ENCODE measurements at regions not wholly inside any gene's neighbourhood (a gene's known extent, or its start where the extent isn't known, plus 50 kb on each side); places are given as distances from the start of the nearest gene placed in this dataset.

DNA sequence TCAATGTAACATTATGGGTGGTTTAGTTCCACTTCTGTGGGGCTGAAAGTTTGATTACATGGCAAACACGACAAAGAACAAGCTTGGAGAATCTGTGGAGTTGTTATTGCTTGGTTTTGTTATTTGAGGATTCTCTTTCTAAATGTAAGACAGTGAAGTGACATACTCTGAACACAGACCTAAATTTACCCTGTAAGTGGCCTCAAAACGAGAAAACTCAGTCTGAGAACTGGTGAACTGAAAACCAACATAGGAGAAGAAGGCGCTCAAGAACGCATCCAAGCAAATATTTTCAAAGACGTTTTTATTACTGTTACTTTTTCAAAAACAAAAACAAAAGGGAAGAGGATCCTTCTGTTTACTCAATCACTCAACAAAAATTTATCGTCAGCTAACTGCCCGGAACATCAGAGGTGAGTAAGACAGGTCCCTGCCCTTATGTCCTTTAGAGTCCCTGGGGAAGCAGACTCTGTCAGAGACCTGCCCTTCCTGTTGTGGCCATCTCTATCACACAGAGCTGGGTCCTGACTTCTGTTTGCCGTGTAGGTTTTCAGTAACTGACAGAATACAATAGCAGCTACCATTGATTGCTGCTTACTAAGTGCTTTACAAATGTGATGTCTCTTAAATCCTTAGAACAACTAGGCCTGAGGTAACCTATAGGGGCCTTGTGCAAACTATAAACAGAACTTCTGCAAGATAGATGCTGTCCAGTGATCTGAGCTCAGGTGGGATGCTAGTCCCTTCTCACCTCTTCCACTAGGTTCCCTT is 79.3 kb upstream of the C12orf71 start:
- Histone ChIP-seq H3K27me3 (ENCODE audit: insufficient read depth, low read depth) (no peaks in the 10 kb centered on the region), H3K36me3 (ENCODE audit: low read depth) (no peaks in the 10 kb centered on the region), H2AFZ (peak overlapping the region; percentile 61), H3K79me2 (ENCODE audit: low read depth) (no peaks in the 10 kb centered on the region), H3K4me1 (replicated peaks; ENCODE audit: insufficient read depth) (peaks cover 9% of the 10 kb centered on the region), H3K9me2 (ENCODE audit: insufficient read depth) (no peaks in the 10 kb centered on the region), H4K20me1 (ENCODE audit: insufficient read depth) (no peaks in the 10 kb centered on the region), H3F3A (ENCODE audit: insufficient read depth, low read depth) (peaks cover 6% of the 10 kb centered on the region; the same call in 1 of the 2 replicates), H3K4me2 (no peak overlapping the region), H3K27ac (no peak overlapping the region), H3K4me3 (no peak overlapping the region), H3K9me3 (ENCODE audit: insufficient read depth, low read depth) (no peaks in the 10 kb centered on the region; the same call in 1 of the 2 replicates)
- ChIA-PET CTCF (interaction anchor here (0.6 kb wide), 1 partner anchor 1492 kb away, joined by 3 read pairs; no protein-coding TSS in a partner anchor), POLR2A (ENCODE audit: unreplicated experiment) (interaction anchor here (0.5 to 0.6 kb wide), 2 partner anchors 184 to 207 kb away, joined by 3 read pairs; no protein-coding TSS in a partner anchor)
- BruUV-seq (replicated peaks), result no TSS peak
- TF ChIP-seq EZH2 (IDR thresholded peaks at IDR 0.05; ENCODE audit: low read depth), result no peak
- TF ChIP-seq, protein P1, sequence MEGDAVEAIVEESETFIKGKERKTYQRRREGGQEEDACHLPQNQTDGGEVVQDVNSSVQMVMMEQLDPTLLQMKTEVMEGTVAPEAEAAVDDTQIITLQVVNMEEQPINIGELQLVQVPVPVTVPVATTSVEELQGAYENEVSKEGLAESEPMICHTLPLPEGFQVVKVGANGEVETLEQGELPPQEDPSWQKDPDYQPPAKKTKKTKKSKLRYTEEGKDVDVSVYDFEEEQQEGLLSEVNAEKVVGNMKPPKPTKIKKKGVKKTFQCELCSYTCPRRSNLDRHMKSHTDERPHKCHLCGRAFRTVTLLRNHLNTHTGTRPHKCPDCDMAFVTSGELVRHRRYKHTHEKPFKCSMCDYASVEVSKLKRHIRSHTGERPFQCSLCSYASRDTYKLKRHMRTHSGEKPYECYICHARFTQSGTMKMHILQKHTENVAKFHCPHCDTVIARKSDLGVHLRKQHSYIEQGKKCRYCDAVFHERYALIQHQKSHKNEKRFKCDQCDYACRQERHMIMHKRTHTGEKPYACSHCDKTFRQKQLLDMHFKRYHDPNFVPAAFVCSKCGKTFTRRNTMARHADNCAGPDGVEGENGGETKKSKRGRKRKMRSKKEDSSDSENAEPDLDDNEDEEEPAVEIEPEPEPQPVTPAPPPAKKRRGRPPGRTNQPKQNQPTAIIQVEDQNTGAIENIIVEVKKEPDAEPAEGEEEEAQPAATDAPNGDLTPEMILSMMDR (conservative IDR thresholded peaks at IDR 0.05), result no peak
- no peak for DNase-seq
- intact Hi-C loops (cut with micrococcal nuclease; ENCODE audit: unreplicated experiment), result no loop called here

DNA sequence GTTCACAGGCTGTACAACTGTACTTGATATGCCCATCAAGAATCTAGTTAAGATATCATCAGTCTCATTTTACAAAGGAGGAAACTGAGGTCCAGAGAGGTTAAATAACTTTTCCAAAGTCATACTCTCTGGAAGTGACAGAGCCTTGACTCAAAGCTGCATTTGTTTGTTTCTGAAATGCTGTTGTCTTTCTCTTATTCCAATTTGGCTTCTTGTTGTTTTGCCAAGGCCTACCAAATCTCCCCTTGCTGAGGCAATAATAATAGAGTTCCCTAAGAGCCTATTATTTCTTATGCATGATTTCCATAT is 79.8 kb upstream of the C12orf71 start:
- ChIA-PET CTCF (no interaction called here), POLR2A (ENCODE audit: unreplicated experiment) (interaction anchor here (0.5 to 0.6 kb wide), 2 partner anchors 184 to 207 kb away, joined by 3 read pairs; no protein-coding TSS in a partner anchor)
- no peaks in the 10 kb centered on the region for H4K20me1 ChIP-seq (ENCODE audit: insufficient read depth)
- BruUV-seq (replicated peaks), result no TSS peak
- H3K79me2 ChIP-seq (ENCODE audit: low read depth), result no peaks in the 10 kb centered on the region
- H3K9me2 ChIP-seq (ENCODE audit: insufficient read depth), result no peaks in the 10 kb centered on the region
- no peak overlapping the region for H3K4me2 ChIP-seq
- no peak for DNase-seq
- no peak for TF ChIP-seq EZH2 (IDR thresholded peaks at IDR 0.05; ENCODE audit: low read depth)
- TF ChIP-seq, protein P1 (conservative IDR thresholded peaks at IDR 0.05), result no peak
- H2AFZ ChIP-seq, result peak overlapping the region; percentile 61
- H3K9me3 ChIP-seq (ENCODE audit: insufficient read depth, low read depth), result no peaks in the 10 kb centered on the region; the same call in 1 of the 2 replicates
- no peaks in the 10 kb centered on the region for H3K27me3 ChIP-seq (ENCODE audit: insufficient read depth, low read depth)
- peaks cover 6% of the 10 kb centered on the region; the same call in 1 of the 2 replicates for H3F3A ChIP-seq (ENCODE audit: insufficient read depth, low read depth)
- intact Hi-C loops (cut with micrococcal nuclease; ENCODE audit: unreplicated experiment), result no loop called here
- H3K4me1 ChIP-seq (replicated peaks; ENCODE audit: insufficient read depth), result peaks cover 9% of the 10 kb centered on the region
- H3K27ac ChIP-seq, result no peak overlapping the region
- no peaks in the 10 kb centered on the region for H3K36me3 ChIP-seq (ENCODE audit: low read depth)
- no peak overlapping the region for H3K4me3 ChIP-seq

DNA sequence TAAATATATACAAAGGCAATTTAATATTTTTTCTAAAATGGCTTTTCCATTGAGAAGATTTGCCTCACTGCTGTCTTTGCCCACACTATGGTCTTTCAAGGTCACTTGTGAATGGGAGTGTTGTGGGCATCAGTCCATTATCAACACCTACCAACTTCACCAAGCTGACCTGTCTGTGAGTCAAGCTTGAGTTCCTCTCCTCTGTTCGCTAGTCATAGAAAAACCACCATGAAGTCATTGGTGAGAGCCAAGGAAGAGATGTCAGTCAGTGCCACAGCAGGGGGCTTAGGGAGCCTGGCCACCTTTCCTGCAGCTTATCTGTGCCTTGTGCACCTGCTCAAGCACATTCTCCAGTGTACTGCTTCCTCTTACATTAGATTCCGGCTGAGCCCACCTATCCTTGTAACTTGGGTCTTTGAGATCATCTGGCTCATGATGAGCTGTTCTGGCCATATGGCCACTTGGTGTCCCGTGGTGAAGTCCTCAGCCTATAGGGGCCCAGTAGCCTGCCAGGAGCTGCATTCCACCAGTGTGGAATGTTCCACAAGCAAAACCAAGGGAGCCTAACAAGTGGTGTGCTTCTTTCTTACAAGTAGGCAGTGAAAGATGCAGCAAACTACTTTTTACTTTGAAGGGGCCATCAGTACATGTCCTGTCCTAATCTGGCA is 80.8 kb upstream of the C12orf71 start:
- TF ChIP-seq, protein P1 (conservative IDR thresholded peaks at IDR 0.05), result no peak
- TF ChIP-seq EZH2 (IDR thresholded peaks at IDR 0.05; ENCODE audit: low read depth), result no peak
- POLR2A ChIA-PET (ENCODE audit: unreplicated experiment), result no interaction called here
- intact Hi-C loops (cut with micrococcal nuclease; ENCODE audit: unreplicated experiment), result no loop called here

More for the DNA sequence above, 80.8 kb upstream of the C12orf71 start:
- H2AFZ ChIP-seq, result no peak overlapping the region
- no peaks in the 10 kb centered on the region for H4K20me1 ChIP-seq (ENCODE audit: insufficient read depth)
- CTCF ChIA-PET, result no interaction called here
- H3F3A ChIP-seq (ENCODE audit: insufficient read depth, low read depth), result peaks cover 6% of the 10 kb centered on the region; the same call in 1 of the 2 replicates
- no peaks in the 10 kb centered on the region for H3K79me2 ChIP-seq (ENCODE audit: low read depth)
- no peak for DNase-seq
- H3K9me2 ChIP-seq (ENCODE audit: insufficient read depth), result no peaks in the 10 kb centered on the region
- H3K4me2 ChIP-seq, result no peak overlapping the region
- no peak overlapping the region for H3K4me3 ChIP-seq
- no TSS peak for BruUV-seq (replicated peaks)
- H3K27me3 ChIP-seq (ENCODE audit: insufficient read depth, low read depth), result no peaks in the 10 kb centered on the region
- H3K4me1 ChIP-seq (replicated peaks; ENCODE audit: insufficient read depth), result peaks cover 9% of the 10 kb centered on the region
- no peaks in the 10 kb centered on the region for H3K36me3 ChIP-seq (ENCODE audit: low read depth)
- H3K9me3 ChIP-seq (ENCODE audit: insufficient read depth, low read depth), result no peaks in the 10 kb centered on the region; the same call in 1 of the 2 replicates
- no peak overlapping the region for H3K27ac ChIP-seq

Data from PC-9 (cell line).